Nephron progenitor cell (in vitro differentiated cells): ENCODE measurements at regions not wholly inside any gene's neighbourhood (a gene's known extent, or its start where the extent isn't known, plus 50 kb on each side); places are given as distances from the start of the nearest gene placed in this dataset.

Source experiments
- DNase-seq: peaks from one replicate; pipeline ENCODE4 v3.0.0; 2021
- H3K27ac Mint-ChIP-seq: 2 replicates; pipeline ENCODE4 v1.8.0; 2021; ENCODE audit warnings: mild to moderate bottlenecking, moderate library complexity, mixed read lengths
- H3K27me3 Mint-ChIP-seq: 2 replicates; pipeline ENCODE4 v1.8.0; 2021; ENCODE audit warnings: mild to moderate bottlenecking, low read depth, mixed read lengths; ENCODE audit not compliant: poor library complexity
- H3K36me3 Mint-ChIP-seq: 2 replicates; pipeline ENCODE4 v1.8.0; 2021; ENCODE audit warnings: low read depth, mixed read lengths
- H3K4me1 Mint-ChIP-seq: 2 replicates; pipeline ENCODE4 v1.8.0; 2021; ENCODE audit warnings: mixed read lengths
- H3K4me3 Mint-ChIP-seq: 2 replicates; pipeline ENCODE4 v1.8.0; 2021; ENCODE audit warnings: mild to moderate bottlenecking, moderate library complexity, mixed read lengths
- H3K9me3 Mint-ChIP-seq: 2 replicates; pipeline ENCODE4 v1.8.0; 2021; ENCODE audit warnings: mild to moderate bottlenecking, moderate library complexity, mixed read lengths
- CTCF ChIP-seq: fragments of 200-600 bp; sonication (generic); IDR thresholded peaks from 2 replicates; pipeline ENCODE4 v1.5.0; 2021; ENCODE audit warnings: antibody characterized with exemption

GRCh38 chr2:157122776-157123175 lies 134.7 kb upstream of the GALNT5 start:
- Mint-ChIP-seq H3K4me1 (no peaks in the 10 kb centered on the region), H3K27me3 (no peaks in the 10 kb centered on the region), H3K9me3 (no peaks in the 10 kb centered on the region), H3K27ac (no peak overlapping the region), H3K4me3 (no peak overlapping the region), H3K36me3 (no peaks in the 10 kb centered on the region)
- no peak for TF ChIP-seq CTCF
- no peak for DNase-seq

GRCh38 chr2:157124731-157125130 lies 132.8 kb upstream of the GALNT5 start:
- Mint-ChIP-seq H3K27me3 (no peaks in the 10 kb centered on the region), H3K36me3 (no peaks in the 10 kb centered on the region), H3K9me3 (peaks cover under 1% of the 10 kb centered on the region), H3K4me1 (no peaks in the 10 kb centered on the region), H3K27ac (no peak overlapping the region), H3K4me3 (no peak overlapping the region)
- no peak for TF ChIP-seq CTCF
- DNase-seq: no peak

- Mint-ChIP-seq H3K27ac (no peak overlapping the region), H3K4me3 (no peak overlapping the region), H3K9me3 (peaks cover 4% of the 10 kb centered on the region), H3K4me1 (no peaks in the 10 kb centered on the region), H3K36me3 (no peaks in the 10 kb centered on the region), H3K27me3 (no peaks in the 10 kb centered on the region)
- no peak for DNase-seq
- no peak for TF ChIP-seq CTCF
These were observed 131.8 kb upstream of the GALNT5 start for GRCh38 chr2:157125685-157126084.

GRCh38 chr2:157127249-157128012 lies 130.1 kb upstream of the GALNT5 start:
- Mint-ChIP-seq H3K4me3 (no peak overlapping the region), H3K9me3 (peaks cover 4% of the 10 kb centered on the region), H3K36me3 (no peaks in the 10 kb centered on the region), H3K4me1 (no peaks in the 10 kb centered on the region), H3K27ac (no peak overlapping the region), H3K27me3 (no peaks in the 10 kb centered on the region)
- TF ChIP-seq CTCF: no peak
- no peak for DNase-seq

GRCh38 chr2:157143901-157144300 lies 113.6 kb upstream of the GALNT5 start:
- TF ChIP-seq CTCF: no peak
- Mint-ChIP-seq H3K27me3 (peaks cover 3% of the 10 kb centered on the region), H3K36me3 (no peaks in the 10 kb centered on the region), H3K4me3 (no peak overlapping the region), H3K27ac (no peak overlapping the region), H3K4me1 (peaks cover 15% of the 10 kb centered on the region), H3K9me3 (no peaks in the 10 kb centered on the region)
- no peak for DNase-seq

GRCh38 chr2:157149270-157149669 lies 108.2 kb upstream of the GALNT5 start:
- Mint-ChIP-seq H3K27ac (no peak overlapping the region), H3K36me3 (no peaks in the 10 kb centered on the region), H3K9me3 (no peaks in the 10 kb centered on the region), H3K4me1 (no peaks in the 10 kb centered on the region), H3K27me3 (no peaks in the 10 kb centered on the region), H3K4me3 (no peak overlapping the region)
- no peak for TF ChIP-seq CTCF
- DNase-seq: no peak
